ENCODE measurements at regions not wholly inside any gene's neighbourhood (a gene's known extent, or its start where the extent isn't known, plus 50 kb on each side); places are given as distances from the start of the nearest gene placed in this dataset.

GRCh38 chr1:69246109-69246508 lies 321.6 kb upstream of the LRRC7 start:
- no peak for DNase-seq (ENCODE audit: low spot score)

- DNase-seq (ENCODE audit: low spot score), result no peak
Measured at GRCh38 chr1:69246710-69247109, 321.0 kb upstream of the LRRC7 start.

GRCh38 chr1:69252696-69253095 lies 315.0 kb upstream of the LRRC7 start:
- no peak for DNase-seq (ENCODE audit: low spot score)

DNA sequence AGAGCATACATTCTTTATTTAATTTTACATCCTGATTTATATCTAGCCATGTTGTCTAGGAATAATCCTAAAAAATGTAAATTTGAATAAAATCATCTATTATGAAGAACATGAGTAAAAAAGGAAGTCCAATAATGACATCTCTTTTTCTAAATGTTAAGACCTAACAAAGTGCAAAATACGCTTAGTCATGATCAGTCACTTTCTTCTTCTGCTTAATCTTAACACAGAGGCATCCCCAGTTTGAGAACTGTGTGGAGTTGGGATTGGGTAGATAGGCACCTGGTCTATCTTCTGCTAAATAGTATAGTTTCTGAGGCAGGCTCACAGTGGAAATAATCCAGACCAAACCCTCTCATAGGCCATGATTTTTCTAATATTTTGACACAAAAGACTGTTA lies 311.7 kb upstream of the LRRC7 start:
- DNase-seq (ENCODE audit: low spot score), result no peak

DNA sequence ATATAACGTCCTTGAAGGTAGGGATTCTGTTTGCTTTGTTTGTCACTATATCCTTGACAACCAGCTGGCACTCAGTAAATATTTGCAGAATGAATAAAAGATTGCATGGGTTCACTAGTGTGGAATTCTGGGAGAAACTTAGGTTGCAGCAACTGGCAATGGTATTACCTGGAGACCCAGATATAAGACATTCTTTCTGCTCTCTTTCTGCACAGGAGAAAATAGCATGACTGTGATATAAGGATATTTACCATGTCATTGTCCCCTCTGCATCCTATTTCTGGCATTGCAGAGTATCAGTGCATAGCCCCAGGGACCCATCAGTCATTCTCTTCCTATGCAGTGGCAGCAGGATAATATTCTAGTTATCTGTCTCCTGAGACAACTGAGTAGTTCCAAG lies 308.9 kb upstream of the LRRC7 start:
- no peak for DNase-seq (ENCODE audit: low spot score)

DNA sequence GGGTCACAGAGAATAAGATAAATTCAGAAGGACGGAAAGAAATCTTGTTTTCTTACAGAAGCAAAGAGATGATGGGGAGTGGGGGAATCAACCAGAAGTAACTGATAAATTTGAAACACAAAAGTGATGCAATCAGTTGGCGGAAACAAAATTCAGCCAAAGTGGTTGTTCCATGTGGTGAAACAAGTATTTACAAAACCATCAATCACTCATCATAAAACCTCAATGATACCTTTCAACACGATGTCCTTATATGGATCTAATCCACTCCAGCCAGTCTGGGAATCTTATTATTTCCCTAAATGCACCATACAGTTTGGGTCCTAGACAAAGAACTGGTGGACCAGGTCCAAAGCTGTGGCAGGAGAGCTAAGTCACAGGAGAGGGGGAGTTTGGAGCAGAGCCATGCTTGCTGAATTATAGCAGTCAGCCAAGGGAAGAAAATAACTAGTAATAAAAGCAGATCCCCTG lies 303.8 kb upstream of the LRRC7 start:
- DNase-seq (ENCODE audit: low spot score), result no peak

GRCh38 chr1:69269491-69269890 lies 298.2 kb upstream of the LRRC7 start:
- no peak for DNase-seq (ENCODE audit: low spot score)

DNA sequence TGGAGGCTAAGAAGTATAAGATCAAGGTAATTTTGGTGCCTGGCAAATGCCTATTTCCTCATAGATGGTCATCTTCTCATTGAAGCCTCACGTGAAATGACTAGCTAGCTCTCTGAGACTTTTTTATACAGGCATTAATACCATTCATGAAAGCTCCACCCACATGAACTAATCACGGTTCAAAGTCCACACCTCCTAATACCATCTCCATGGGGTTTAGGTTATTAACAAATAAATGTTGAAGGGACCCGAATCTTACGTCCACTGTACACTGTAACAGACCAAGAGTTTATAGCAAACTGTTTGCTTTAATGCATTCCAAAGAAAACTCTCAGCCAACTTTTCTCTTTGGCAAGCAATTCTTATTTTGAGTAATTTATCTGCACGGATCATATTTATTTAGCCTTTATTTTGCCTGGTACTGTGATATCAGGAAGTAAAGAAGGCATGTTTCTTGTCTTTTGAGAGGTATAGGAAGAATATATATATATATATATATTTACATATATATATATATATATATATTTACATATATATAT lies 296.1 kb upstream of the LRRC7 start:
- no peak for DNase-seq (ENCODE audit: low spot score)

GRCh38 chr1:69272684-69273083 lies 295.0 kb upstream of the LRRC7 start:
- DNase-seq (ENCODE audit: low spot score), result no peak

GRCh38 chr1:69278923-69279322 lies 288.8 kb upstream of the LRRC7 start:
- DNase-seq (ENCODE audit: low spot score), result no peak

- no peak for DNase-seq (ENCODE audit: low spot score)
Measured at GRCh38 chr1:69283516-69283915, 284.2 kb upstream of the LRRC7 start.

- DNase-seq (ENCODE audit: low spot score), result no peak
Measured at GRCh38 chr1:69284508-69284907, 283.2 kb upstream of the LRRC7 start.

- no peak for DNase-seq (ENCODE audit: low spot score)
Measured at GRCh38 chr1:69288416-69288815, 279.3 kb upstream of the LRRC7 start.

GRCh38 chr1:69290291-69290690 lies 277.4 kb upstream of the LRRC7 start:
- no peak for DNase-seq (ENCODE audit: low spot score)

GRCh38 chr1:69291541-69291940 lies 276.2 kb upstream of the LRRC7 start:
- DNase-seq (ENCODE audit: low spot score), result no peak

GRCh38 chr1:69292833-69293232 lies 274.9 kb upstream of the LRRC7 start:
- DNase-seq (ENCODE audit: low spot score), result no peak

GRCh38 chr1:69294171-69294570 lies 273.6 kb upstream of the LRRC7 start:
- DNase-seq (ENCODE audit: low spot score), result no peak

DNA sequence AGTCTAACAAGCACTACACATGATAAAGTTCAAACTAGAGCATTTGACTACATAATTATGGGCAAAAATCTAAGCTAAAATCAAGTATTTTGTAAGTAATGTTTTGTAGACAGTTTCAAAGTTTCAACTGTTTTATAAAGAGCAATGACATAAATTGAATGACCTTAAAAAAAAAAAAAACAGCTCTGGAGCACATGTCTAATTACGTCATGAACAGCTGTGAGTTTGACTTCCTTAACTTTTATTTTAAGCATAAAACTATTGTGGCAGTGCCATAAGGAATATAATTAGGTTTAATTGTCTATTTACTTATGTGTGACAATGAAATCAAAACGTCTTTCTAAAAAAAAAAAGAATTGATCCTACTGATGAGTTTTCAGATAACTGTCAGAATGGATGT lies 272.5 kb upstream of the LRRC7 start:
- no peak for DNase-seq (ENCODE audit: low spot score)

- DNase-seq (ENCODE audit: low spot score), result no peak
Measured at GRCh38 chr1:69305621-69306020, 262.1 kb upstream of the LRRC7 start.

GRCh38 chr1:69312055-69312732 lies 255.5 kb upstream of the LRRC7 start:
- no peak for DNase-seq (ENCODE audit: low spot score)

DNA sequence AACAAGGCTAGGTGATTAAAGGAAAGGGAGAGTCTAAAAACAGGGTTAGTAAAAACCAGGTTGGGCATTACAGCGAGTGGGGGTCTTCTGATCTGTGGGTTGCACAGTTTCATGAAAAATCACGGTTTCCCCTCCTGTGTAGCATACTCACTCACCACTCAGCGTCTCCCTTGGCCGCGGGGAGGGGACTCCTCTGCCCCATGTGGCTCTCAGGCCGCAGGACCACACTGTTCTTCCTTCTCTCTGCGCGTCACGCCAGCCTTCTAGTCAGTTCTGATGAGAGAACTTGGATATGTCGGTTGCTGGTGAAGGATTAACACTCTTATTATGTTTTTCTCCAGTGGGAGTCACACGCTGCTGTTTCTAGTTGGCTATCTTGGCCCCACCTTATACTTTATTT lies 254.6 kb upstream of the LRRC7 start:
- DNase-seq (ENCODE audit: low spot score), result no peak

- no peak for DNase-seq (ENCODE audit: low spot score)
Measured at GRCh38 chr1:69315416-69315815, 252.3 kb upstream of the LRRC7 start.

DNA sequence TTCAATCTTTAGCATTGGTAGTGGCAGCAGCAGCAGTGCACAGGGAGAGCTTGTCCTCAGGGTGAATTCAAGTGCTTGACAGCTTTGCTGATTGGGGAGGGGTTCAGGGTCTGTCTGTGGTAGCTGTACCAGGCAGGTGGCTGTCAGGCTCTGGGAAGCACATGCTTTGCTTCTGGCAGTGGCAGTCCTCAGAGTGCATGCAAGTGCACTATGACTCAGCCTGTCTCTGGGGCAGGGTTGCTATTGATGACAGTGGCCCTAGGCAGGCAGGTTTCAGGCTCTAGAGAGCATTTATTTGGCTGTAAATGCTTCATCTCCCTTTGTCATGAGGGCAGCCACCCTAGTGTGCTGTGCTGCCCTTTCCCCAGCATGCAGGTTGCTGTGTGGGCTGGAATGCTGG lies 251.9 kb upstream of the LRRC7 start:
- no peak for DNase-seq (ENCODE audit: low spot score)

- no peak for DNase-seq (ENCODE audit: low spot score)
Measured at GRCh38 chr1:69319287-69319686, 248.4 kb upstream of the LRRC7 start.
